OCI-LY7 (cell line): ENCODE measurements at regions not wholly inside any gene's neighbourhood (a gene's known extent, or its start where the extent isn't known, plus 50 kb on each side); places are given as distances from the start of the nearest gene placed in this dataset.

ENCODE experiments used
- CTCF ChIP-seq: fragments of 200-600 bp; sonication (generic); conservative IDR thresholded peaks from 2 replicates; pipeline ENCODE4 v1.5.1; 2014; ENCODE audit warnings: mild to moderate bottlenecking, antibody characterized with exemption, low read length, moderate library complexity, mixed read lengths
- EZH2phosphoT487 ChIP-seq: fragments of 200-600 bp; sonication (generic); IDR thresholded peaks from 2 replicates; pipeline ENCODE4 v1.6.1; 2018; ENCODE audit warnings: low read depth, borderline replicate concordance, mild to moderate bottlenecking, mixed run types, antibody characterized with exemption, low read length, moderate library complexity, mixed read lengths

- TF ChIP-seq CTCF, result no peak
- TF ChIP-seq EZH2phosphoT487, result no peak
Measured at GRCh38 chr13:107976628-107977027, 238.7 kb downstream of the LIG4 start.
